Skeletal muscle satellite cell (primary cell): ENCODE measurements at regions not wholly inside any gene's neighbourhood (a gene's known extent, or its start where the extent isn't known, plus 50 kb on each side); places are given as distances from the start of the nearest gene placed in this dataset.

Experiments
- H3K27me3 ChIP-seq: 2 replicates; pipeline ENCODE4 v1.7.0; 2013; ENCODE audit warnings: low read length; ENCODE audit not compliant: control insufficient read depth, insufficient read depth
- H3K36me3 ChIP-seq: 2 replicates; pipeline ENCODE4 v1.7.0; 2013; ENCODE audit warnings: mild to moderate bottlenecking, control low read depth, low read length; ENCODE audit not compliant: insufficient read depth
- H3K4me1 ChIP-seq: 2 replicates; pipeline ENCODE4 v1.7.0; 2013; ENCODE audit warnings: low read length; ENCODE audit not compliant: control insufficient read depth, insufficient read depth
- H3K4me2 ChIP-seq: 2 replicates; pipeline ENCODE4 v1.7.0; 2013; ENCODE audit warnings: mild to moderate bottlenecking, low read length
- H3K4me3 ChIP-seq: 2 replicates; pipeline ENCODE4 v1.7.0; 2013; ENCODE audit warnings: low read length
- H3K9ac ChIP-seq: 2 replicates; pipeline ENCODE4 v1.7.0; 2013; ENCODE audit warnings: mild to moderate bottlenecking, low read depth, low read length, moderate library complexity
- H3K9me3 ChIP-seq: replicated peaks from 2 replicates; pipeline ENCODE4 v1.7.0; 2013; ENCODE audit warnings: mild to moderate bottlenecking, control low read depth, low read length

GRCh38 chr2:20514596-20515269 is 67.9 kb downstream of the RHOB start:
- Histone ChIP-seq H3K4me1 (peaks cover 26% of the 10 kb centered on the region), H3K27me3 (no peaks in the 10 kb centered on the region)

GRCh38 chr2:20515290-20516220 is 68.7 kb downstream of the RHOB start:
- Histone ChIP-seq H3K36me3 (no peaks in the 10 kb centered on the region), H3K9me3 (no peaks in the 10 kb centered on the region), H3K27me3 (no peaks in the 10 kb centered on the region), H3K9ac (no peak overlapping the region), H3K4me3 (no peak overlapping the region), H3K4me1 (peaks cover 26% of the 10 kb centered on the region), H3K4me2 (peak overlapping the region; percentile 19)

More at GRCh38 chr2:20514596-20515269, 67.9 kb downstream of the RHOB start:
- Histone ChIP-seq H3K9ac (peak overlapping the region; percentile 45), H3K36me3 (no peaks in the 10 kb centered on the region), H3K4me3 (peak overlapping the region; percentile 1), H3K9me3 (no peaks in the 10 kb centered on the region), H3K4me2 (peak overlapping the region; percentile 57)

- H3K27me3 ChIP-seq: no peaks in the 10 kb centered on the region
- peaks cover 26% of the 10 kb centered on the region for H3K4me1 ChIP-seq
- no peaks in the 10 kb centered on the region for H3K36me3 ChIP-seq
- no peak overlapping the region for H3K4me3 ChIP-seq
- H3K4me2 ChIP-seq: no peak overlapping the region
- H3K9ac ChIP-seq: no peak overlapping the region
- no peaks in the 10 kb centered on the region for H3K9me3 ChIP-seq
Observed at GRCh38 chr2:20516291-20516645, 69.4 kb downstream of the RHOB start.

- Histone ChIP-seq H3K36me3 (no peaks in the 10 kb centered on the region), H3K4me1 (peaks cover 26% of the 10 kb centered on the region), H3K9ac (no peak overlapping the region), H3K9me3 (no peaks in the 10 kb centered on the region), H3K4me3 (no peak overlapping the region), H3K4me2 (no peak overlapping the region), H3K27me3 (no peaks in the 10 kb centered on the region)
Observed at GRCh38 chr2:20516646-20517341, 69.9 kb downstream of the RHOB start.

GRCh38 chr2:20519309-20519708 is 72.4 kb downstream of the RHOB start:
- no peak overlapping the region for H3K4me3 ChIP-seq
- no peaks in the 10 kb centered on the region for H3K9me3 ChIP-seq
- no peak overlapping the region for H3K9ac ChIP-seq
- H3K4me1 ChIP-seq: peaks cover 21% of the 10 kb centered on the region
- H3K36me3 ChIP-seq: no peaks in the 10 kb centered on the region
- H3K4me2 ChIP-seq: no peak overlapping the region
- no peaks in the 10 kb centered on the region for H3K27me3 ChIP-seq

- H3K4me2 ChIP-seq: no peak overlapping the region
- H3K36me3 ChIP-seq: no peaks in the 10 kb centered on the region
- peaks cover 20% of the 10 kb centered on the region for H3K4me1 ChIP-seq
- no peak overlapping the region for H3K9ac ChIP-seq
- no peaks in the 10 kb centered on the region for H3K27me3 ChIP-seq
- H3K4me3 ChIP-seq: no peak overlapping the region
- H3K9me3 ChIP-seq: no peaks in the 10 kb centered on the region
Observed at GRCh38 chr2:20520128-20520527, 73.3 kb downstream of the RHOB start.

- no peaks in the 10 kb centered on the region for H3K36me3 ChIP-seq
- peaks cover 23% of the 10 kb centered on the region for H3K4me1 ChIP-seq
- H3K4me2 ChIP-seq: no peak overlapping the region
- H3K27me3 ChIP-seq: no peaks in the 10 kb centered on the region
- no peaks in the 10 kb centered on the region for H3K9me3 ChIP-seq
- no peak overlapping the region for H3K9ac ChIP-seq
- H3K4me3 ChIP-seq: no peak overlapping the region
Observed at GRCh38 chr2:20521193-20521592, 74.3 kb downstream of the RHOB start.

- Histone ChIP-seq H3K9me3 (no peaks in the 10 kb centered on the region), H3K4me2 (no peak overlapping the region), H3K9ac (no peak overlapping the region), H3K27me3 (no peaks in the 10 kb centered on the region), H3K4me1 (peaks cover 21% of the 10 kb centered on the region), H3K36me3 (no peaks in the 10 kb centered on the region), H3K4me3 (no peak overlapping the region)
Observed at GRCh38 chr2:20521682-20522189, 74.9 kb downstream of the RHOB start.

GRCh38 chr2:20523073-20523798 is 76.4 kb downstream of the RHOB start:
- H3K9ac ChIP-seq: no peak overlapping the region
- no peaks in the 10 kb centered on the region for H3K36me3 ChIP-seq
- H3K4me3 ChIP-seq: no peak overlapping the region
- H3K27me3 ChIP-seq: no peaks in the 10 kb centered on the region
- peaks cover 20% of the 10 kb centered on the region for H3K4me1 ChIP-seq
- H3K9me3 ChIP-seq: no peaks in the 10 kb centered on the region
- H3K4me2 ChIP-seq: no peak overlapping the region

- Histone ChIP-seq H3K4me3 (no peak overlapping the region), H3K36me3 (no peaks in the 10 kb centered on the region), H3K4me2 (no peak overlapping the region), H3K4me1 (peaks cover 20% of the 10 kb centered on the region), H3K9ac (no peak overlapping the region), H3K27me3 (no peaks in the 10 kb centered on the region), H3K9me3 (no peaks in the 10 kb centered on the region)
Observed at GRCh38 chr2:20523799-20524187, 76.9 kb downstream of the RHOB start.
